HCT116 (cell line): ENCODE measurements at regions not wholly inside any gene's neighbourhood (a gene's known extent, or its start where the extent isn't known, plus 50 kb on each side); places are given as distances from the start of the nearest gene placed in this dataset.

Experiments used
- ATAC-seq: fragments of 200-7000 bp; cut with Tn5 transposase; 2 replicates; pipeline ENCODE4 v1.9.1; 2020; ENCODE audit warnings: mild to moderate bottlenecking, moderate library complexity
- BruUV-seq: library from RNA; stranded (reverse); fragments of 400-500 nt; replicated peaks from 2 replicates; lab custom pipeline; 2021; lab: Mats Ljungman, UMichigan
- CTCF ChIA-PET: fragments of 300-600 bp; sonication (Branson Sonifier 250); formaldehyde crosslinking; loops from one replicate; lab custom pipeline; 2021; ENCODE audit warnings: antibody characterized with exemption; lab: Charles Lee
- POLR2A ChIA-PET: fragments of 300-600, 350-600 bp; sonication (Branson Sonifier 250); formaldehyde crosslinking; loops from one replicate; lab custom pipeline; 2021; ENCODE audit warnings: antibody characterized with exemption; lab: Charles Lee
- RAD21 ChIA-PET, 2 experiments: fragments of 300-600 bp; sonication (Branson Sonifier 250); formaldehyde crosslinking; loops; one replicate each; lab custom pipeline; 2023; ENCODE audit warnings: low total read pairs in 2 of 2; ENCODE audit not compliant: uncharacterized antibody in 2 of 2, unreplicated experiment in 2 of 2, low non-redundant PET in 1 of 2; lab: Charles Lee
- DNase-seq: peaks from one replicate; pipeline ENCODE4 v3.0.0-alpha.2; 2010; ENCODE audit warnings: low read depth, low spot score
- H2AFZ ChIP-seq: fragments of 200-600 bp; shearing (Covaris generic), sonication (generic); 2 replicates; pipeline ENCODE4 v1.6.1; 2017; ENCODE audit warnings: low read depth, mixed run types, mixed read lengths, antibody characterized with exemption, low read length; ENCODE audit not compliant: poor library complexity, severe bottlenecking
- H3K27ac ChIP-seq: 2 replicates; pipeline ENCODE4 v1.5.1; 2012; ENCODE audit warnings: low read depth, low read length
- H3K27me3 ChIP-seq: fragments of 200-600 bp; sonication (generic); 2 replicates; pipeline ENCODE4 v1.6.1; 2016; ENCODE audit warnings: mixed run types, low read length, mixed read lengths; ENCODE audit not compliant: insufficient read depth
- H3K36me3 ChIP-seq, 2 experiments: fragments of 200-500 bp in 1 of 2; fragments of 200-600 bp in 1 of 2; sonication (Bioruptor generic) in 1 of 2; sonication (generic) in 1 of 2; 2 replicates each; pipeline versions ENCODE4 v1.5.1 to v1.6.1; 2014 to 2016; ENCODE audit warnings: low read length in 2 of 2, inconsistent platforms in 1 of 2, mixed read lengths in 1 of 2, mixed run types in 1 of 2; ENCODE audit not compliant: insufficient read depth in 2 of 2, control insufficient read depth in 1 of 2
- H3K4me1 ChIP-seq, 2 experiments: fragments of 200-600 bp in 1 of 2; sonication (generic) in 1 of 2; 2 replicates each; pipeline versions ENCODE4 v1.5.1 to v1.6.1; 2012 to 2017; ENCODE audit warnings: low read length in 2 of 2, inconsistent platforms in 1 of 2, mild to moderate bottlenecking in 1 of 2, mixed read lengths in 1 of 2, mixed run types in 1 of 2, moderate library complexity in 1 of 2; ENCODE audit not compliant: insufficient read depth in 2 of 2, control insufficient read depth in 1 of 2
- H3K4me2 ChIP-seq: fragments of 200-600 bp; sonication (generic); 2 replicates; pipeline ENCODE4 v1.6.1; 2017; ENCODE audit warnings: mixed run types, low read length, mixed read lengths
- H3K4me3 ChIP-seq, 2 experiments: fragments of 200-600 bp in 1 of 2; sonication (generic) in 1 of 2; replicated peaks in 1 of 2; 2 replicates each; pipeline ENCODE4 v1.5.1; 2011 to 2016; ENCODE audit warnings: low read length in 2 of 2, control low read depth in 1 of 2, low read depth in 1 of 2, mild to moderate bottlenecking in 1 of 2, mixed read lengths in 1 of 2, mixed run types in 1 of 2
- H3K79me2 ChIP-seq: fragments of 200-600 bp; sonication (generic); 2 replicates; pipeline ENCODE4 v1.6.1; 2017; ENCODE audit warnings: mild to moderate bottlenecking, mixed run types, low read length, moderate library complexity, mixed read lengths; ENCODE audit not compliant: insufficient read depth
- H3K9ac ChIP-seq: fragments of 200-600 bp; sonication (generic); 2 replicates; pipeline ENCODE4 v1.6.1; 2016; ENCODE audit warnings: low read length, mixed read lengths
- H3K9me2 ChIP-seq: fragments of 200-600 bp; sonication (generic), shearing (Covaris generic); 2 replicates; pipeline ENCODE4 v1.6.1; 2017; ENCODE audit warnings: mixed run types, mild to moderate bottlenecking, moderate library complexity; ENCODE audit not compliant: insufficient read depth
- H3K9me3 ChIP-seq, 2 experiments: fragments of 200-500 bp in 1 of 2; fragments of 200-600 bp in 1 of 2; sonication (Bioruptor generic) in 1 of 2; sonication (generic) in 1 of 2; 2 replicates each; pipeline ENCODE4 v1.6.1; 2014 to 2017; ENCODE audit warnings: low read length in 2 of 2, mixed read lengths in 2 of 2, inconsistent platforms in 1 of 2, low read depth in 1 of 2, mild to moderate bottlenecking in 1 of 2, mixed run types in 1 of 2, moderate library complexity in 1 of 2; ENCODE audit not compliant: control insufficient read depth in 1 of 2, insufficient read depth in 1 of 2
- H4K20me1 ChIP-seq: fragments of 200-600 bp; sonication (generic), shearing (Covaris generic); 2 replicates; pipeline ENCODE4 v1.6.1; 2017; ENCODE audit warnings: mixed run types, mild to moderate bottlenecking, moderate library complexity; ENCODE audit not compliant: insufficient read depth
- ATF3 ChIP-seq: IDR thresholded peaks from 2 replicates; pipeline ENCODE4 v1.6.1; 2012
- CEBPB ChIP-seq: IDR thresholded peaks from 2 replicates; pipeline ENCODE4 v1.6.1; 2012; ENCODE audit warnings: low read depth
- CTCF ChIP-seq, 3 experiments: fragments of 200-600 bp in 1 of 3; sonication (generic) in 1 of 3; IDR thresholded peaks in 2 of 3; conservative IDR thresholded peaks in 1 of 3; 2 replicates each; pipeline ENCODE4 v1.5.1; 2012 to 2017; ENCODE audit warnings: low read depth in 2 of 3, low read length in 2 of 3, antibody characterized with exemption in 1 of 3, borderline replicate concordance in 1 of 3, control low read depth in 1 of 3, mild to moderate bottlenecking in 1 of 3, mixed read lengths in 1 of 3, mixed run types in 1 of 3, moderate library complexity in 1 of 3; ENCODE audit not compliant: insufficient read depth in 1 of 3
- EGR1 ChIP-seq: IDR thresholded peaks from 2 replicates; pipeline ENCODE4 v1.6.1; 2012; ENCODE audit warnings: low read depth
- ELF1 ChIP-seq: IDR thresholded peaks from 2 replicates; pipeline ENCODE4 v1.6.1; 2012; ENCODE audit warnings: low read depth, borderline replicate concordance
- EZH2 ChIP-seq: fragments of 200-600 bp; sonication (generic); IDR thresholded peaks from 2 replicates; pipeline ENCODE4 v1.6.1; 2017; ENCODE audit warnings: antibody characterized with exemption, mixed run types
- EZH2phosphoT487 ChIP-seq: fragments of 200-600 bp; IDR thresholded peaks from 2 replicates; pipeline ENCODE4 v1.6.1; 2018; ENCODE audit warnings: antibody characterized with exemption, borderline replicate concordance
- JUND ChIP-seq: IDR thresholded peaks from 2 replicates; pipeline ENCODE4 v1.6.1; 2012
- MAX ChIP-seq: IDR thresholded peaks from 2 replicates; pipeline ENCODE4 v1.6.1; 2012
- POLR2AphosphoS5 ChIP-seq: IDR thresholded peaks from 2 replicates; pipeline ENCODE4 v1.6.1; 2011; ENCODE audit warnings: mild to moderate bottlenecking, low read depth, low read length, moderate library complexity
- RAD21 ChIP-seq: IDR thresholded peaks from 2 replicates; pipeline ENCODE4 v1.6.1; 2012; ENCODE audit warnings: low read depth, mild to moderate bottlenecking
- REST ChIP-seq: IDR thresholded peaks from 2 replicates; pipeline ENCODE4 v1.6.1; 2012; ENCODE audit warnings: low read depth
- SRF ChIP-seq: IDR thresholded peaks from 2 replicates; pipeline ENCODE4 v1.6.1; 2012; ENCODE audit warnings: low read depth
- TCF7L2 ChIP-seq: IDR thresholded peaks from 2 replicates; pipeline ENCODE4 v1.7.0; 2011; ENCODE audit warnings: borderline replicate concordance, inconsistent platforms; ENCODE audit not compliant: insufficient read depth, insufficient read length; ENCODE audit errors: extremely low read depth
- ZFX ChIP-seq: fragments of 450-650 bp; IDR thresholded peaks from 2 replicates; pipeline ENCODE4 v1.6.1; 2017
- ZNF274 ChIP-seq: fragments of 200-500 bp; sonication (Bioruptor generic); IDR thresholded peaks from 2 replicates; pipeline ENCODE4 v1.6.1; 2014; ENCODE audit warnings: mild to moderate bottlenecking, low read depth, low read length, inconsistent platforms
- intact Hi-C: fragments of 100-400 bp; cut with micrococcal nuclease; formaldehyde crosslinking; loops from 2 replicates; pipeline ENCODE4 v1.10.0; 2022

GRCh38 chr2:51953931-51954330, 922.0 kb upstream of the NRXN1 start:
- BruUV-seq, result no TSS peak
- intact Hi-C loops, result no loop called here
- no peaks in the 10 kb centered on the region for H3K79me2 ChIP-seq
- H3K9me3 ChIP-seq, result peaks cover 0 to 6% of the 10 kb centered on the region in 2 experiments; a peak in 2 of 4 replicates
- no peak overlapping the region for H3K27ac ChIP-seq
- H3K9me2 ChIP-seq, result no peaks in the 10 kb centered on the region
- H3K36me3 ChIP-seq, result no peaks in the 10 kb centered on the region
- RAD21 ChIA-PET, result no interaction called here
- POLR2A ChIA-PET, result no interaction called here
- DNase-seq (no peak), ATAC-seq (no peak)
- H3K27me3 ChIP-seq, result no peaks in the 10 kb centered on the region
- H2AFZ ChIP-seq, result no peak overlapping the region
- no peak overlapping the region for H3K9ac ChIP-seq
- no peak overlapping the region for H3K4me2 ChIP-seq
- H3K4me1 ChIP-seq, result no peaks in the 10 kb centered on the region
- H3K4me3 ChIP-seq, result no peak overlapping the region
- CTCF ChIA-PET, result no interaction called here
- no peaks in the 10 kb centered on the region for H4K20me1 ChIP-seq
- TF ChIP-seq ELF1 (no peak), ZFX (no peak), REST (no peak), RAD21 (no peak), JUND (no peak), CTCF (IDR thresholded peaks at IDR 0.05 in 2 of 3, conservative IDR thresholded peaks at IDR 0.05 in 1 of 3; ENCODE audit: borderline replicate concordance in 1 of 3, insufficient read depth in 1 of 3, low read depth in 2 of 3, low read length in 2 of 3) (no peak), SRF (no peak), ZNF274 (no peak), TCF7L2 (no peak), EGR1 (no peak), CEBPB (no peak), MAX (no peak), EZH2 (no peak), POLR2AphosphoS5 (no peak), EZH2phosphoT487 (no peak), ATF3 (no peak)
- TF ChIP-seq, all 23 proteins: peak for 0
